ENCODE measurements at regions not wholly inside any gene's neighbourhood (a gene's known extent, or its start where the extent isn't known, plus 50 kb on each side); places are given as distances from the start of the nearest gene placed in this dataset.

GRCh38 chr10:120990831-120991230 is 139.7 kb downstream of the WDR11 start:
- CTCF ChIA-PET = no interaction called here
- H3K4me1 ChIP-seq (ENCODE audit: control insufficient read depth in 2 of 2, insufficient read depth in 2 of 2, low read length in 2 of 2) = peaks cover 0 to 4% of the 10 kb centered on the region in 2 donors
- Mint-ChIP-seq H3K27ac (no peak overlapping the region), H3K4me1 (peaks cover 2% of the 10 kb centered on the region), H3K27me3 (peaks cover 5% of the 10 kb centered on the region), H3K9me3 (ENCODE audit: insufficient read depth) (peaks cover 9% of the 10 kb centered on the region), H3K4me3 (no peak overlapping the region)
- H3K27ac ChIP-seq (ENCODE audit: low read length in 2 of 2) = no peak overlapping the region
- no peaks in the 10 kb centered on the region for H4K20me1 ChIP-seq (ENCODE audit: control insufficient read depth, insufficient read depth, low read length, poor library complexity, severe bottlenecking)
- H3K4me2 ChIP-seq (replicated peaks; ENCODE audit: low read depth, low read length, poor library complexity, severe bottlenecking) = no peak overlapping the region
- H3K36me3 ChIP-seq (replicated peaks in 1 of 2; ENCODE audit: control extremely low read depth in 1 of 2, control insufficient read depth in 1 of 2, extremely low read depth in 1 of 2, insufficient read depth in 2 of 2, low read length in 1 of 2) = no peaks in the 10 kb centered on the region
- H3K79me2 ChIP-seq (ENCODE audit: control insufficient read depth, insufficient read depth, low read length) = no peaks in the 10 kb centered on the region
- 80% methylated on average over 1 of the region's 2 CpGs for WGBS (ENCODE audit: insufficient coverage)
- POLR2A ChIA-PET = no interaction called here
- ATAC-seq (ENCODE audit: low read depth) (no peak), DNase-seq (no peak)
- TF ChIP-seq CTCF (IDR thresholded peaks at IDR 0.05) (no peak), EZH2 (IDR thresholded peaks at IDR 0.05; ENCODE audit: borderline replicate concordance, insufficient read depth, low read depth, low read length, poor library complexity, severe bottlenecking) (no peak)
- peaks cover 0 to 32% (median 0%) of the 10 kb centered on the region in 3 donors for H3K9me3 ChIP-seq (ENCODE audit: control extremely low read depth in 1 of 3, control insufficient read depth in 2 of 3, insufficient read depth in 1 of 3, low read length in 2 of 3)
- intact Hi-C loops (cut with micrococcal nuclease) = no loop called here
- no peak overlapping the region for H3K4me3 ChIP-seq (ENCODE audit: control extremely low read depth in 1 of 5, extremely low read depth in 1 of 5, insufficient read depth in 1 of 5, low read depth in 2 of 5, low read length in 4 of 5)
- no peak overlapping the region for H2AFZ ChIP-seq (ENCODE audit: insufficient read depth, low read depth, low read length, poor library complexity, severe bottlenecking)
- no peaks in the 10 kb centered on the region for H3K27me3 ChIP-seq (replicated peaks in 1 of 4; ENCODE audit: control extremely low read depth in 1 of 4, control insufficient read depth in 3 of 4, insufficient read depth in 4 of 4, low read length in 3 of 4)
- no peak overlapping the region for H3K9ac ChIP-seq (ENCODE audit: low read length)

- peaks cover 9% of the 10 kb centered on the region for H3K9me3 Mint-ChIP-seq (ENCODE audit: insufficient read depth)
- no peaks in the 10 kb centered on the region for H4K20me1 ChIP-seq (ENCODE audit: control insufficient read depth, insufficient read depth, low read length, poor library complexity, severe bottlenecking)
- H3K4me1 Mint-ChIP-seq = no peaks in the 10 kb centered on the region
- no peak overlapping the region for H3K4me2 ChIP-seq (replicated peaks; ENCODE audit: low read depth, low read length, poor library complexity, severe bottlenecking)
- intact Hi-C loops (cut with micrococcal nuclease) = no loop called here
- no peak overlapping the region for H3K4me3 Mint-ChIP-seq
- peaks cover 5% of the 10 kb centered on the region for H3K27me3 Mint-ChIP-seq
- H3K79me2 ChIP-seq (ENCODE audit: control insufficient read depth, insufficient read depth, low read length) = no peaks in the 10 kb centered on the region
- H2AFZ ChIP-seq (ENCODE audit: insufficient read depth, low read depth, low read length, poor library complexity, severe bottlenecking) = no peak overlapping the region
- H3K27ac Mint-ChIP-seq = no peak overlapping the region
- ChIA-PET CTCF (no interaction called here), POLR2A (no interaction called here)
- H3K27ac ChIP-seq (ENCODE audit: low read length in 2 of 2) = no peak overlapping the region
- no peak overlapping the region for H3K4me3 ChIP-seq (ENCODE audit: control extremely low read depth in 1 of 5, extremely low read depth in 1 of 5, insufficient read depth in 1 of 5, low read depth in 2 of 5, low read length in 4 of 5)
- no peak for ATAC-seq (ENCODE audit: low read depth)
- DNase-seq = no peak
- no peak overlapping the region for H3K9ac ChIP-seq (ENCODE audit: low read length)
- H3K36me3 ChIP-seq (replicated peaks in 1 of 2; ENCODE audit: control extremely low read depth in 1 of 2, control insufficient read depth in 1 of 2, extremely low read depth in 1 of 2, insufficient read depth in 2 of 2, low read length in 1 of 2) = no peaks in the 10 kb centered on the region
- no peaks in the 10 kb centered on the region for H3K27me3 ChIP-seq (replicated peaks in 1 of 4; ENCODE audit: control extremely low read depth in 1 of 4, control insufficient read depth in 3 of 4, insufficient read depth in 4 of 4, low read length in 3 of 4)
- no CpG with 5 or more reads among the region's 2 CpGs for WGBS (ENCODE audit: insufficient coverage)
- no peak for TF ChIP-seq EZH2 (IDR thresholded peaks at IDR 0.05; ENCODE audit: borderline replicate concordance, insufficient read depth, low read depth, low read length, poor library complexity, severe bottlenecking)
- TF ChIP-seq CTCF (IDR thresholded peaks at IDR 0.05) = no peak
- H3K9me3 ChIP-seq (ENCODE audit: control extremely low read depth in 1 of 3, control insufficient read depth in 2 of 3, insufficient read depth in 1 of 3, low read length in 2 of 3) = peaks cover 0 to 29% (median 0%) of the 10 kb centered on the region in 3 donors
- H3K4me1 ChIP-seq (ENCODE audit: control insufficient read depth in 2 of 2, insufficient read depth in 2 of 2, low read length in 2 of 2) = no peaks in the 10 kb centered on the region
Observed at GRCh38 chr10:120993089-120993488, 141.9 kb downstream of the WDR11 start.

All from B cell (primary cell).